ENCODE measurements at regions not wholly inside any gene's neighbourhood (a gene's known extent, or its start where the extent isn't known, plus 50 kb on each side); places are given as distances from the start of the nearest gene placed in this dataset.

GRCh38 chr13:64073203-64073602 lies 2657.6 kb upstream of the PCDH20 start:
- Histone ChIP-seq H3K4me1 (ENCODE audit: control insufficient read depth in 3 of 3, insufficient read depth in 2 of 3, low read depth in 1 of 3, low read length in 2 of 3) (no peaks in the 10 kb centered on the region), H3K9me3 (ENCODE audit: control insufficient read depth in 2 of 2, insufficient read depth in 1 of 2, low read depth in 1 of 2, low read length in 1 of 2) (no peaks in the 10 kb centered on the region), H3K27ac (ENCODE audit: low read depth in 1 of 3, low read length in 2 of 3) (no peak overlapping the region), H3K27me3 (ENCODE audit: control insufficient read depth in 3 of 3, insufficient read depth in 3 of 3, low read length in 3 of 3) (no peaks in the 10 kb centered on the region), H3K4me3 (ENCODE audit: low read depth in 1 of 3, low read length in 3 of 3) (no peak overlapping the region), H3K36me3 (ENCODE audit: control insufficient read depth in 3 of 3, insufficient read depth in 2 of 3, low read depth in 1 of 3, low read length in 3 of 3) (no peaks in the 10 kb centered on the region)
- DNase-seq, result no peak
- FAIRE-seq, result no peak

GRCh38 chr13:64071352-64071751 lies 2655.7 kb upstream of the PCDH20 start:
- WGBS, 3 donors, result 81 to 82% (median 82%) methylated on average over 1 of the region's 1 CpG
- DNase-seq (no peak), FAIRE-seq (no peak)
- no peaks in the 10 kb centered on the region for H3K9me3 ChIP-seq (ENCODE audit: control insufficient read depth in 2 of 2, insufficient read depth in 1 of 2, low read depth in 1 of 2, low read length in 1 of 2)
- H3K4me3 ChIP-seq (ENCODE audit: low read depth in 1 of 3, low read length in 3 of 3), result no peak overlapping the region
- no peaks in the 10 kb centered on the region for H3K27me3 ChIP-seq (ENCODE audit: control insufficient read depth in 3 of 3, insufficient read depth in 3 of 3, low read length in 3 of 3)
- no peaks in the 10 kb centered on the region for H3K4me1 ChIP-seq (ENCODE audit: control insufficient read depth in 3 of 3, insufficient read depth in 2 of 3, low read depth in 1 of 3, low read length in 2 of 3)
- no peak overlapping the region for H3K27ac ChIP-seq (ENCODE audit: low read depth in 1 of 3, low read length in 2 of 3)
- no peaks in the 10 kb centered on the region for H3K36me3 ChIP-seq (ENCODE audit: control insufficient read depth in 3 of 3, insufficient read depth in 2 of 3, low read depth in 1 of 3, low read length in 3 of 3)

GRCh38 chr13:64069892-64070291 lies 2654.2 kb upstream of the PCDH20 start:
- no peak overlapping the region for H3K27ac ChIP-seq (ENCODE audit: low read depth in 1 of 3, low read length in 2 of 3)
- H3K4me3 ChIP-seq (ENCODE audit: low read depth in 1 of 3, low read length in 3 of 3), result no peak overlapping the region
- DNase-seq, result no peak
- H3K27me3 ChIP-seq (ENCODE audit: control insufficient read depth in 3 of 3, insufficient read depth in 3 of 3, low read length in 3 of 3), result no peaks in the 10 kb centered on the region
- no peaks in the 10 kb centered on the region for H3K4me1 ChIP-seq (ENCODE audit: control insufficient read depth in 3 of 3, insufficient read depth in 2 of 3, low read depth in 1 of 3, low read length in 2 of 3)
- 54 to 74% (median 56%) methylated on average over 1 of the region's 1 CpG for WGBS, 3 donors
- H3K9me3 ChIP-seq (ENCODE audit: control insufficient read depth in 2 of 2, insufficient read depth in 1 of 2, low read depth in 1 of 2, low read length in 1 of 2), result no peaks in the 10 kb centered on the region
- no peaks in the 10 kb centered on the region for H3K36me3 ChIP-seq (ENCODE audit: control insufficient read depth in 3 of 3, insufficient read depth in 2 of 3, low read depth in 1 of 3, low read length in 3 of 3)
- FAIRE-seq, result no peak

GRCh38 chr13:64066711-64067110 lies 2651.1 kb upstream of the PCDH20 start:
- no peaks in the 10 kb centered on the region for H3K9me3 ChIP-seq (ENCODE audit: control insufficient read depth in 2 of 2, insufficient read depth in 1 of 2, low read depth in 1 of 2, low read length in 1 of 2)
- no peaks in the 10 kb centered on the region for H3K36me3 ChIP-seq (ENCODE audit: control insufficient read depth in 3 of 3, insufficient read depth in 2 of 3, low read depth in 1 of 3, low read length in 3 of 3)
- 52 to 68% (median 55%) methylated on average over 2 of the region's 2 CpGs for WGBS, 3 donors
- no peak for FAIRE-seq
- no peaks in the 10 kb centered on the region for H3K27me3 ChIP-seq (ENCODE audit: control insufficient read depth in 3 of 3, insufficient read depth in 3 of 3, low read length in 3 of 3)
- H3K4me3 ChIP-seq (ENCODE audit: low read depth in 1 of 3, low read length in 3 of 3), result no peak overlapping the region
- no peaks in the 10 kb centered on the region for H3K4me1 ChIP-seq (ENCODE audit: control insufficient read depth in 3 of 3, insufficient read depth in 2 of 3, low read depth in 1 of 3, low read length in 2 of 3)
- H3K27ac ChIP-seq (ENCODE audit: low read depth in 1 of 3, low read length in 2 of 3), result no peak overlapping the region
- DNase-seq, result no peak

GRCh38 chr13:64061649-64062048 lies 2646.0 kb upstream of the PCDH20 start:
- no peak overlapping the region for H3K27ac ChIP-seq (ENCODE audit: low read depth in 1 of 3, low read length in 2 of 3)
- FAIRE-seq, result no peak
- WGBS, 3 donors, result 62 to 71% (median 66%) methylated on average over 2 of the region's 2 CpGs
- H3K36me3 ChIP-seq (ENCODE audit: control insufficient read depth in 3 of 3, insufficient read depth in 2 of 3, low read depth in 1 of 3, low read length in 3 of 3), result no peaks in the 10 kb centered on the region
- no peaks in the 10 kb centered on the region for H3K27me3 ChIP-seq (ENCODE audit: control insufficient read depth in 3 of 3, insufficient read depth in 3 of 3, low read length in 3 of 3)
- no peaks in the 10 kb centered on the region for H3K9me3 ChIP-seq (ENCODE audit: control insufficient read depth in 2 of 2, insufficient read depth in 1 of 2, low read depth in 1 of 2, low read length in 1 of 2)
- no peak overlapping the region for H3K4me3 ChIP-seq (ENCODE audit: low read depth in 1 of 3, low read length in 3 of 3)
- no peaks in the 10 kb centered on the region for H3K4me1 ChIP-seq (ENCODE audit: control insufficient read depth in 3 of 3, insufficient read depth in 2 of 3, low read depth in 1 of 3, low read length in 2 of 3)
- DNase-seq, result no peak

- Histone ChIP-seq H3K4me1 (ENCODE audit: control insufficient read depth in 3 of 3, insufficient read depth in 2 of 3, low read depth in 1 of 3, low read length in 2 of 3) (no peaks in the 10 kb centered on the region), H3K27me3 (ENCODE audit: control insufficient read depth in 3 of 3, insufficient read depth in 3 of 3, low read length in 3 of 3) (no peaks in the 10 kb centered on the region), H3K4me3 (ENCODE audit: low read depth in 1 of 3, low read length in 3 of 3) (no peak overlapping the region), H3K27ac (ENCODE audit: low read depth in 1 of 3, low read length in 2 of 3) (no peak overlapping the region), H3K9me3 (ENCODE audit: control insufficient read depth in 2 of 2, insufficient read depth in 1 of 2, low read depth in 1 of 2, low read length in 1 of 2) (peaks cover 0 to 1% of the 10 kb centered on the region in 2 donors), H3K36me3 (ENCODE audit: control insufficient read depth in 3 of 3, insufficient read depth in 2 of 3, low read depth in 1 of 3, low read length in 3 of 3) (no peaks in the 10 kb centered on the region)
- FAIRE-seq (no peak), DNase-seq (no peak)
- 60 to 75% (median 61%) methylated on average over 2 of the region's 2 CpGs for WGBS, 3 donors
These were observed 2641.8 kb upstream of the PCDH20 start for GRCh38 chr13:64057372-64058020.

- H3K27ac ChIP-seq (ENCODE audit: low read depth in 1 of 3, low read length in 2 of 3), result no peak overlapping the region
- H3K36me3 ChIP-seq (ENCODE audit: control insufficient read depth in 3 of 3, insufficient read depth in 2 of 3, low read depth in 1 of 3, low read length in 3 of 3), result no peaks in the 10 kb centered on the region
- no peak for FAIRE-seq
These were observed 2638.7 kb upstream of the PCDH20 start for GRCh38 chr13:64054321-64054720.

GRCh38 chr13:64052521-64052920 lies 2636.9 kb upstream of the PCDH20 start:
- DNase-seq (no peak), FAIRE-seq (no peak)
- Histone ChIP-seq H3K36me3 (ENCODE audit: control insufficient read depth in 3 of 3, insufficient read depth in 2 of 3, low read depth in 1 of 3, low read length in 3 of 3) (no peaks in the 10 kb centered on the region), H3K4me1 (ENCODE audit: control insufficient read depth in 3 of 3, insufficient read depth in 2 of 3, low read depth in 1 of 3, low read length in 2 of 3) (no peaks in the 10 kb centered on the region), H3K27me3 (ENCODE audit: control insufficient read depth in 3 of 3, insufficient read depth in 3 of 3, low read length in 3 of 3) (no peaks in the 10 kb centered on the region), H3K27ac (ENCODE audit: low read depth in 1 of 3, low read length in 2 of 3) (no peak overlapping the region), H3K9me3 (ENCODE audit: control insufficient read depth in 2 of 2, insufficient read depth in 1 of 2, low read depth in 1 of 2, low read length in 1 of 2) (peaks cover 0 to 4% of the 10 kb centered on the region in 2 donors), H3K4me3 (ENCODE audit: low read depth in 1 of 3, low read length in 3 of 3) (no peak overlapping the region)
- 56 to 73% (median 57%) methylated on average over 1 of the region's 1 CpG for WGBS, 3 donors

More at GRCh38 chr13:64054321-64054720, 2638.7 kb upstream of the PCDH20 start:
- H3K9me3 ChIP-seq (ENCODE audit: control insufficient read depth in 2 of 2, insufficient read depth in 1 of 2, low read depth in 1 of 2, low read length in 1 of 2), result peaks cover 0 to 4% of the 10 kb centered on the region in 2 donors
- DNase-seq, result no peak
- no peaks in the 10 kb centered on the region for H3K4me1 ChIP-seq (ENCODE audit: control insufficient read depth in 3 of 3, insufficient read depth in 2 of 3, low read depth in 1 of 3, low read length in 2 of 3)
- no peaks in the 10 kb centered on the region for H3K27me3 ChIP-seq (ENCODE audit: control insufficient read depth in 3 of 3, insufficient read depth in 3 of 3, low read length in 3 of 3)
- H3K4me3 ChIP-seq (ENCODE audit: low read depth in 1 of 3, low read length in 3 of 3), result no peak overlapping the region
- 32 to 46% (median 34%) methylated on average over 1 of the region's 1 CpG for WGBS, 3 donors

GRCh38 chr13:64051278-64051677 lies 2635.6 kb upstream of the PCDH20 start:
- DNase-seq, result no peak
- Histone ChIP-seq H3K27ac (ENCODE audit: low read depth in 1 of 3, low read length in 2 of 3) (no peak overlapping the region), H3K9me3 (ENCODE audit: control insufficient read depth in 2 of 2, insufficient read depth in 1 of 2, low read depth in 1 of 2, low read length in 1 of 2) (peaks cover 0 to 4% of the 10 kb centered on the region in 2 donors), H3K4me3 (ENCODE audit: low read depth in 1 of 3, low read length in 3 of 3) (no peak overlapping the region), H3K36me3 (ENCODE audit: control insufficient read depth in 3 of 3, insufficient read depth in 2 of 3, low read depth in 1 of 3, low read length in 3 of 3) (no peaks in the 10 kb centered on the region), H3K27me3 (ENCODE audit: control insufficient read depth in 3 of 3, insufficient read depth in 3 of 3, low read length in 3 of 3) (no peaks in the 10 kb centered on the region), H3K4me1 (ENCODE audit: control insufficient read depth in 3 of 3, insufficient read depth in 2 of 3, low read depth in 1 of 3, low read length in 2 of 3) (no peaks in the 10 kb centered on the region)
- FAIRE-seq, result no peak
